A673 (cell line): ENCODE measurements at regions not wholly inside any gene's neighbourhood (a gene's known extent, or its start where the extent isn't known, plus 50 kb on each side); places are given as distances from the start of the nearest gene placed in this dataset.

Experiments
- CTCF ChIP-seq: fragments of 300-800, 200-600 bp; sonication (generic); conservative IDR thresholded peaks from 2 replicates; pipeline ENCODE4 v1.5.1; 2017; ENCODE audit warnings: low read depth, mild to moderate bottlenecking, antibody characterized with exemption, low read length, moderate library complexity, mixed read lengths
- EZH2 ChIP-seq: fragments of 200-600 bp; sonication (generic); IDR thresholded peaks from 2 replicates; pipeline ENCODE4 v1.6.1; 2017; ENCODE audit warnings: borderline replicate concordance, low read depth, mild to moderate bottlenecking, mixed read lengths, antibody characterized with exemption, low read length; ENCODE audit not compliant: poor library complexity, severe bottlenecking

DNA sequence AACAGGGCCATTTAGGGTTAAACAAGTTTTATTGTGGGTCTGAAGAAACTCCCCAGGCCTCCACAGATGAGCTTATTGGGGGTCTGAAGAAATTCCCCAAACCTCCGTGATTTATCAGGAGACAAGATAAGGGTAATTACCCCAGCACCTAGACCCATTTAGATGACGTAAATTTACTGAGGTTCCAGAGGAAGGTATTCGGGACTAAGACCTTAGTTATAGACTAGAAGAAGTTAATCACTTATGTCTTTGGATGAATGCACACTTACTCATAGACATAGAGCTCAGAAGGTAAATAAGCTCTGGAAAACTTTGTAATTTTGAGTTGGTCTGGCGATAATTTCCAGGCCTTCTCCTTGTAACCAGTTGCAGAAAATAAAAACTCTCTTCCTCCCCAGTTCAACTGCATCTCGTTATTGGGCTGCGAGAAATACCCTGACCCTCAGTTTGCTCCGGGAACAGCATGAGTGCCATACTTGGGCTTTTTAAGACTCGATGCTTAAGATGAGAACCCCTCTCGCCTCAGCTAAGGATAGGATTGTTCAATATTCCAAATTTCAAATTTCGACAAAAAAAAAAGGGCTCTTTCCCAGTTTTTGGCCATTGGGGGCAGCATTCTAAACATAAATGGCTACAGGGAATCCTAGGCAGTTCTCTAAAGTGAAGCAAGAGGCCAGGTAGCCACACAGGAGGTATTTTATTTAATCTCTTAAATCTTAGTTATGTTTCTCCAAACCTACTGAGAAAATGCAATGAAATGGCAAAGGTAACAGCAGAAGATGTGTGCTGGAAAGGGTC lies 74.7 kb upstream of the PFKP start:
- TF ChIP-seq CTCF = peak; percentile 44
- TF ChIP-seq EZH2 = no peak
